ENCODE measurements at regions not wholly inside any gene's neighbourhood (a gene's known extent, or its start where the extent isn't known, plus 50 kb on each side); places are given as distances from the start of the nearest gene placed in this dataset.
"Not testable (repeated sequence)": the region's sequence is repeated elsewhere in the genome, so short reads cannot be mapped to it uniquely, and the experiment has no call there.

- TF ChIP-seq CTCF (IDR thresholded peaks at IDR 0.05; ENCODE audit: low read depth, low read length) = no peak
- no peak overlapping the region for H3K4me3 ChIP-seq (ENCODE audit: low read depth, low read length)
These were observed 435.7 kb upstream of the ID2 start for GRCh38 chr2:8246137-8246536.

GRCh38 chr2:8247905-8248622 lies 433.8 kb upstream of the ID2 start:
- no peak for TF ChIP-seq CTCF (IDR thresholded peaks at IDR 0.05; ENCODE audit: low read depth, low read length)
- H3K4me3 ChIP-seq (ENCODE audit: low read depth, low read length) = no peak overlapping the region

- no peak overlapping the region for H3K4me3 ChIP-seq (ENCODE audit: low read depth, low read length)
- no peak for TF ChIP-seq CTCF (IDR thresholded peaks at IDR 0.05; ENCODE audit: low read depth, low read length)
These were observed 433.3 kb upstream of the ID2 start for GRCh38 chr2:8248623-8248957.

GRCh38 chr2:8249141-8249540 lies 432.7 kb upstream of the ID2 start:
- no peak for TF ChIP-seq CTCF (IDR thresholded peaks at IDR 0.05; ENCODE audit: low read depth, low read length)
- no peak overlapping the region for H3K4me3 ChIP-seq (ENCODE audit: low read depth, low read length)

GRCh38 chr2:8249769-8250168 lies 432.1 kb upstream of the ID2 start:
- TF ChIP-seq CTCF (IDR thresholded peaks at IDR 0.05; ENCODE audit: low read depth, low read length) = no peak

GRCh38 chr2:8250290-8250689 lies 431.6 kb upstream of the ID2 start:
- H3K4me3 ChIP-seq (ENCODE audit: low read depth, low read length) = not testable (repeated sequence)

More at GRCh38 chr2:8249769-8250168, 432.1 kb upstream of the ID2 start:
- H3K4me3 ChIP-seq (ENCODE audit: low read depth, low read length) = no peak overlapping the region

- no peak overlapping the region for H3K4me3 ChIP-seq (ENCODE audit: low read depth, low read length)
- TF ChIP-seq CTCF (IDR thresholded peaks at IDR 0.05; ENCODE audit: low read depth, low read length) = no peak
These were observed 430.6 kb upstream of the ID2 start for GRCh38 chr2:8251291-8251690.

GRCh38 chr2:8251856-8252255 lies 430.0 kb upstream of the ID2 start:
- TF ChIP-seq CTCF (IDR thresholded peaks at IDR 0.05; ENCODE audit: low read depth, low read length) = no peak
- H3K4me3 ChIP-seq (ENCODE audit: low read depth, low read length) = no peak overlapping the region
